CD4-positive, alpha-beta T cell (primary cell): ENCODE measurements at regions not wholly inside any gene's neighbourhood (a gene's known extent, or its start where the extent isn't known, plus 50 kb on each side); places are given as distances from the start of the nearest gene placed in this dataset.

Source experiments
- ATAC-seq: fragments of 200-7000 bp; cut with Tn5 transposase; one replicate; pipeline ENCODE4 v1.10.0; 2022; ENCODE audit warnings: mild to moderate bottlenecking; ENCODE audit not compliant: poor library complexity
- CTCF ChIA-PET: fragments of 350-600 bp; sonication (Branson Sonifier 250); formaldehyde crosslinking; loops from one replicate; lab custom pipeline; 2021; ENCODE audit warnings: antibody characterized with exemption, inconsistent platforms; lab: Charles Lee
- POLR2A ChIA-PET: fragments of 350-600 bp; sonication (Branson Sonifier 250); formaldehyde crosslinking; loops from one replicate; lab custom pipeline; 2021; ENCODE audit warnings: antibody characterized with exemption, inconsistent platforms; lab: Charles Lee
- DNase-seq, 14 experiments: peaks; one replicate each; pipeline ENCODE4 v3.0.0-alpha.2; 2013 to 2020; ENCODE audit warnings: mixed read lengths in 2 of 14
- H3K27ac ChIP-seq, 2 donors: one replicate each; pipeline versions ENCODE4 v1.5.1 to v1.7.0; 2013; ENCODE audit warnings: low read length in 2 of 2, low read depth in 1 of 2, mild to moderate bottlenecking in 1 of 2
- H3K27me3 ChIP-seq, 2 experiments: 1 replicate in 1 of 2; 2 replicates in 1 of 2; pipeline versions ENCODE4 v1.6.1 to v1.7.0; 2013; ENCODE audit warnings: low read length in 2 of 2, control low read depth in 1 of 2, mild to moderate bottlenecking in 1 of 2, moderate library complexity in 1 of 2; ENCODE audit not compliant: insufficient read depth in 2 of 2, control insufficient read depth in 1 of 2
- H3K36me3 ChIP-seq: one replicate; pipeline ENCODE4 v1.6.1; 2013; ENCODE audit warnings: low read length, control low read depth; ENCODE audit not compliant: insufficient read depth
- H3K4me1 ChIP-seq: one replicate; pipeline ENCODE4 v1.6.1; 2013; ENCODE audit warnings: low read length, control low read depth; ENCODE audit not compliant: insufficient read depth
- H3K4me3 ChIP-seq: one replicate; pipeline ENCODE4 v1.5.1; 2013; ENCODE audit warnings: mild to moderate bottlenecking, low read length, moderate library complexity
- H3K9me3 ChIP-seq, 2 experiments: 1 replicate in 1 of 2; 2 replicates in 1 of 2; pipeline versions ENCODE4 v1.6.1 to v1.7.0; 2013; ENCODE audit warnings: low read length in 2 of 2, mild to moderate bottlenecking in 2 of 2, control low read depth in 1 of 2, moderate library complexity in 1 of 2; ENCODE audit not compliant: control insufficient read depth in 1 of 2, insufficient read depth in 1 of 2
- H3K27ac Mint-ChIP-seq: one replicate; pipeline ENCODE4 v1.8.0; 2020; ENCODE audit warnings: mixed read lengths
- H3K27me3 Mint-ChIP-seq: one replicate; pipeline ENCODE4 v1.8.0; 2021; ENCODE audit warnings: mixed read lengths
- H3K36me3 Mint-ChIP-seq: one replicate; pipeline ENCODE4 v1.8.0; 2021; ENCODE audit warnings: low read depth, mixed read lengths
- H3K4me1 Mint-ChIP-seq: one replicate; pipeline ENCODE4 v1.8.0; 2021; ENCODE audit warnings: low read depth, mixed read lengths
- H3K4me3 Mint-ChIP-seq: one replicate; pipeline ENCODE4 v1.8.0; 2020; ENCODE audit warnings: mild to moderate bottlenecking, mixed read lengths
- H3K9me3 Mint-ChIP-seq: one replicate; pipeline ENCODE4 v1.8.0; 2020; ENCODE audit warnings: mixed read lengths
- intact Hi-C, 2 experiments: fragments of 100-400 bp; cut with DNase I in 1 of 2; cut with micrococcal nuclease in 1 of 2; formaldehyde crosslinking; loops; one replicate each; pipeline versions ENCODE4 v1.15.1 to v1.9.0; 2023 to 2025; cut with DNase I, micrococcal nuclease
- TF ChIP-seq, protein P1 (sequence below): fragments of 200-600 bp; IDR thresholded peaks from one replicate; pipeline ENCODE4 v1.8.0; 2022; ENCODE audit warnings: antibody characterized with exemption, mild to moderate bottlenecking

- peaks cover 0 to 5% of the 10 kb centered on the region in 2 experiments for H3K27me3 ChIP-seq
- ATAC-seq (no peak), DNase-seq (no peak)
- no peak overlapping the region for H3K27ac ChIP-seq
- no peaks in the 10 kb centered on the region for H3K9me3 ChIP-seq
- ChIA-PET POLR2A (no interaction called here), CTCF (interaction anchor here (0.7 kb wide), 1 partner anchor 300 kb away, joined by 4 read pairs; no protein-coding TSS in a partner anchor)
- H3K36me3 Mint-ChIP-seq, result no peaks in the 10 kb centered on the region
- no peak overlapping the region for H3K4me3 ChIP-seq
- H3K4me1 Mint-ChIP-seq, result no peaks in the 10 kb centered on the region
- H3K4me3 Mint-ChIP-seq, result no peak overlapping the region
- no peaks in the 10 kb centered on the region for H3K36me3 ChIP-seq
- H3K9me3 Mint-ChIP-seq, result no peaks in the 10 kb centered on the region
- no peaks in the 10 kb centered on the region for H3K4me1 ChIP-seq
- no peak overlapping the region for H3K27ac Mint-ChIP-seq
- TF ChIP-seq, protein P1, sequence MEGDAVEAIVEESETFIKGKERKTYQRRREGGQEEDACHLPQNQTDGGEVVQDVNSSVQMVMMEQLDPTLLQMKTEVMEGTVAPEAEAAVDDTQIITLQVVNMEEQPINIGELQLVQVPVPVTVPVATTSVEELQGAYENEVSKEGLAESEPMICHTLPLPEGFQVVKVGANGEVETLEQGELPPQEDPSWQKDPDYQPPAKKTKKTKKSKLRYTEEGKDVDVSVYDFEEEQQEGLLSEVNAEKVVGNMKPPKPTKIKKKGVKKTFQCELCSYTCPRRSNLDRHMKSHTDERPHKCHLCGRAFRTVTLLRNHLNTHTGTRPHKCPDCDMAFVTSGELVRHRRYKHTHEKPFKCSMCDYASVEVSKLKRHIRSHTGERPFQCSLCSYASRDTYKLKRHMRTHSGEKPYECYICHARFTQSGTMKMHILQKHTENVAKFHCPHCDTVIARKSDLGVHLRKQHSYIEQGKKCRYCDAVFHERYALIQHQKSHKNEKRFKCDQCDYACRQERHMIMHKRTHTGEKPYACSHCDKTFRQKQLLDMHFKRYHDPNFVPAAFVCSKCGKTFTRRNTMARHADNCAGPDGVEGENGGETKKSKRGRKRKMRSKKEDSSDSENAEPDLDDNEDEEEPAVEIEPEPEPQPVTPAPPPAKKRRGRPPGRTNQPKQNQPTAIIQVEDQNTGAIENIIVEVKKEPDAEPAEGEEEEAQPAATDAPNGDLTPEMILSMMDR, result no peak
- peaks cover 29% of the 10 kb centered on the region for H3K27me3 Mint-ChIP-seq
- intact Hi-C loops, result no loop called here
Observed at GRCh38 chr9:78448960-78449673, 152.2 kb downstream of the PSAT1 start.

GRCh38 chr9:78453450-78453849, 156.5 kb downstream of the PSAT1 start:
- H3K4me3 Mint-ChIP-seq, result no peak overlapping the region
- Histone ChIP-seq H3K36me3 (no peaks in the 10 kb centered on the region), H3K27ac (no peak overlapping the region), H3K9me3 (no peaks in the 10 kb centered on the region), H3K4me3 (no peak overlapping the region), H3K4me1 (no peaks in the 10 kb centered on the region), H3K27me3 (peaks cover 0 to 5% of the 10 kb centered on the region in 2 experiments)
- no peak for ATAC-seq
- no peaks in the 10 kb centered on the region for H3K36me3 Mint-ChIP-seq
- H3K4me1 Mint-ChIP-seq, result no peaks in the 10 kb centered on the region
- CTCF ChIA-PET, result no interaction called here
- DNase-seq, result no peak
- H3K27me3 Mint-ChIP-seq, result peaks cover 37% of the 10 kb centered on the region
- no peak overlapping the region for H3K27ac Mint-ChIP-seq
- peaks cover 4% of the 10 kb centered on the region for H3K9me3 Mint-ChIP-seq
- POLR2A ChIA-PET, result no interaction called here
- intact Hi-C loops, result no loop called here
- TF ChIP-seq, protein P1, result no peak

- POLR2A ChIA-PET, result no interaction called here
- Histone ChIP-seq H3K27me3 (no peaks in the 10 kb centered on the region), H3K4me3 (no peak overlapping the region), H3K36me3 (no peaks in the 10 kb centered on the region), H3K4me1 (no peaks in the 10 kb centered on the region), H3K9me3 (no peaks in the 10 kb centered on the region), H3K27ac (no peak overlapping the region)
- CTCF ChIA-PET, result no interaction called here
- TF ChIP-seq, protein P1, result no peak
- Mint-ChIP-seq H3K9me3 (no peaks in the 10 kb centered on the region), H3K36me3 (no peaks in the 10 kb centered on the region), H3K27ac (no peak overlapping the region), H3K4me3 (no peak overlapping the region), H3K4me1 (no peaks in the 10 kb centered on the region), H3K27me3 (peaks cover 13% of the 10 kb centered on the region)
- DNase-seq (no peak), ATAC-seq (no peak)
- intact Hi-C loops, result no loop called here
Observed at GRCh38 chr9:78462611-78463010, 165.7 kb downstream of the PSAT1 start.
